ENCODE measurements at regions not wholly inside any gene's neighbourhood (a gene's known extent, or its start where the extent isn't known, plus 50 kb on each side); places are given as distances from the start of the nearest gene placed in this dataset.

- H3K4me3 ChIP-seq, result no peak overlapping the region
- TF ChIP-seq, protein P1, sequence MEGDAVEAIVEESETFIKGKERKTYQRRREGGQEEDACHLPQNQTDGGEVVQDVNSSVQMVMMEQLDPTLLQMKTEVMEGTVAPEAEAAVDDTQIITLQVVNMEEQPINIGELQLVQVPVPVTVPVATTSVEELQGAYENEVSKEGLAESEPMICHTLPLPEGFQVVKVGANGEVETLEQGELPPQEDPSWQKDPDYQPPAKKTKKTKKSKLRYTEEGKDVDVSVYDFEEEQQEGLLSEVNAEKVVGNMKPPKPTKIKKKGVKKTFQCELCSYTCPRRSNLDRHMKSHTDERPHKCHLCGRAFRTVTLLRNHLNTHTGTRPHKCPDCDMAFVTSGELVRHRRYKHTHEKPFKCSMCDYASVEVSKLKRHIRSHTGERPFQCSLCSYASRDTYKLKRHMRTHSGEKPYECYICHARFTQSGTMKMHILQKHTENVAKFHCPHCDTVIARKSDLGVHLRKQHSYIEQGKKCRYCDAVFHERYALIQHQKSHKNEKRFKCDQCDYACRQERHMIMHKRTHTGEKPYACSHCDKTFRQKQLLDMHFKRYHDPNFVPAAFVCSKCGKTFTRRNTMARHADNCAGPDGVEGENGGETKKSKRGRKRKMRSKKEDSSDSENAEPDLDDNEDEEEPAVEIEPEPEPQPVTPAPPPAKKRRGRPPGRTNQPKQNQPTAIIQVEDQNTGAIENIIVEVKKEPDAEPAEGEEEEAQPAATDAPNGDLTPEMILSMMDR (IDR thresholded peaks at IDR 0.05), result no peak
- intact Hi-C loops (cut with DNase I, micrococcal nuclease), result no loop called here
- ATAC-seq (no peak), DNase-seq (no peak)
- H3K9me3 ChIP-seq, result no peaks in the 10 kb centered on the region
- H3K36me3 ChIP-seq (ENCODE audit: low read depth), result no peaks in the 10 kb centered on the region
- H3K4me1 ChIP-seq (ENCODE audit: low read depth), result no peaks in the 10 kb centered on the region
Observed at GRCh38 chr10:107848726-107849360, 684.3 kb upstream of the SORCS1 start.

GRCh38 chr10:107847620-107848019 is 683.1 kb upstream of the SORCS1 start:
- peak overlapping the region; percentile 2 for H3K4me3 ChIP-seq
- DNase-seq (no peak), ATAC-seq (peak; percentile 31)
- TF ChIP-seq, protein P1 (IDR thresholded peaks at IDR 0.05), result no peak
- no peaks in the 10 kb centered on the region for H3K4me1 ChIP-seq (ENCODE audit: low read depth)
- intact Hi-C loops (cut with DNase I, micrococcal nuclease), result no loop called here
- no peaks in the 10 kb centered on the region for H3K36me3 ChIP-seq (ENCODE audit: low read depth)
- H3K9me3 ChIP-seq, result no peaks in the 10 kb centered on the region

DNA sequence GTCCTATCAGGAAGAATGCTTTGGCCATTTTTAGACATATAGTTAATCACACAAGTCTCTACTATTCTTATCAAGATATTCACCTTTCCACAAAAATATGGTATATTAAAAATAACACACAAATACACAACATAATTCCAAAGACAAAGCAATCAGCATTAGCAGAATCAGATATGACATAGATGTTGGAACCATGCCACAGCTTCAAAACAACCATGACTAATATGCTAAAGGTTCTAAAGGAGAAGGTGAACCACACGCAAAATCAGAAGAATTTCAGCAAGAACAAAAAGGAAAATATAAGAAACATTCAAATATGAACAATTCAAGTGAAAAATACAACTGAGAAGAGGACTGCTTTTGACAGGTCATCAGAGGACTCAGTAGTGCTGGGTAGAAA is 670.2 kb upstream of the SORCS1 start:
- H3K9me3 ChIP-seq, result no peaks in the 10 kb centered on the region
- DNase-seq (no peak), ATAC-seq (no peak)
- TF ChIP-seq, protein P1 (IDR thresholded peaks at IDR 0.05), result no peak
- H3K4me1 ChIP-seq (ENCODE audit: low read depth), result no peaks in the 10 kb centered on the region
- no peaks in the 10 kb centered on the region for H3K36me3 ChIP-seq (ENCODE audit: low read depth)
- intact Hi-C loops (cut with DNase I, micrococcal nuclease), result no loop called here
- H3K4me3 ChIP-seq, result no peak overlapping the region

GRCh38 chr10:107831772-107832171 is 667.3 kb upstream of the SORCS1 start:
- Histone ChIP-seq H3K9me3 (no peaks in the 10 kb centered on the region), H3K36me3 (ENCODE audit: low read depth) (no peaks in the 10 kb centered on the region), H3K4me1 (ENCODE audit: low read depth) (no peaks in the 10 kb centered on the region), H3K4me3 (no peak overlapping the region)
- intact Hi-C loops (cut with DNase I, micrococcal nuclease), result no loop called here
- DNase-seq (no peak), ATAC-seq (no peak)
- TF ChIP-seq, protein P1 (IDR thresholded peaks at IDR 0.05), result no peak

GRCh38 chr10:107829161-107829560 is 664.7 kb upstream of the SORCS1 start:
- TF ChIP-seq, protein P1 (IDR thresholded peaks at IDR 0.05), result no peak
- no peak for DNase-seq
- Histone ChIP-seq H3K4me1 (ENCODE audit: low read depth) (no peaks in the 10 kb centered on the region), H3K36me3 (ENCODE audit: low read depth) (no peaks in the 10 kb centered on the region), H3K9me3 (no peaks in the 10 kb centered on the region), H3K4me3 (no peak overlapping the region)
- ATAC-seq, result no peak
- intact Hi-C loops (cut with DNase I, micrococcal nuclease), result no loop called here

DNA sequence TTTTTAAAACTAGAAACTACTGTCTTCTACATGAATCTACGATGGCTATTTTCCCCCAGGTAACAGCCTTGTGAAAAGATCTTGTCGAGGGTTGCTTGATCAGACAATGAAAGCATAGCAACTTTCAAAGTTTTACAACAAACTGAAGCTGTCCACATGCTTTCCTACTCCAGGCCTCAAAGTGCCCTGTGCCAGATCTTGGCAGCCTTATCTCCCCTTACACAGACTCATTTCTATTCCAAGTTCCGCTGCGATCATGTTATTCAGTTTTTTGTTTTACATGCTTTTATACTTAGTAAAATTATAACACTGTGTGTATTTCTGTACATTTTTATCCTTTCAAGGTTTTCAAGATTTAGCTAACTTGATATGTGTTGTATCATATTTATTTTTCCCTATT is 661.7 kb upstream of the SORCS1 start:
- Histone ChIP-seq H3K36me3 (ENCODE audit: low read depth) (no peaks in the 10 kb centered on the region), H3K4me1 (ENCODE audit: low read depth) (no peaks in the 10 kb centered on the region), H3K4me3 (no peak overlapping the region), H3K9me3 (no peaks in the 10 kb centered on the region)
- ATAC-seq, result no peak
- intact Hi-C loops (cut with DNase I, micrococcal nuclease), result no loop called here
- TF ChIP-seq, protein P1 (IDR thresholded peaks at IDR 0.05), result no peak
- no peak for DNase-seq

Data from mucosa of descending colon (tissue), 3 donors.